ENCODE measurements at regions not wholly inside any gene's neighbourhood (a gene's known extent, or its start where the extent isn't known, plus 50 kb on each side); places are given as distances from the start of the nearest gene placed in this dataset.
"Not testable (repeated sequence)": the region's sequence is repeated elsewhere in the genome, so short reads cannot be mapped to it uniquely, and the experiment has no call there.

DNA sequence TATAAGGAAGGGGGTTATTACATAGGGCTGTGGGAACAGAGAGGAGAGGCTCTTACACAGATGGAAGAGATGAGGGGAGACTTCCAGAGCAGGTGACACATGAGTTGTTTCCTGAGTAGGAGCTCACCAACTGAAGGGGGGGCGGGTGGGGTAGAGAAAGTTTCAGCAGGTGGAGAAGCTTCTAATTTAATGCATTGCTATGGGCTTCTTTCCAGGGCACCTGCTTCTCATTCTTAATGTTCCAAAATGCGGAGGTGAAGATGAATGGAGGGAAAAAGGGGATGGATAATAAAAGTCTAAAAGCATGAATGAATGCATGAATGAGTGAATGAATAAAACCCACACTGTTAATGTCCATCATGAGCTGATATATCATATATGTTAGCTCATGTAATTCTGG lies 439.0 kb upstream of the CCL2 start:
- DNase-seq (ENCODE audit: low spot score) = no peak
- FAIRE-seq = no peak

DNA sequence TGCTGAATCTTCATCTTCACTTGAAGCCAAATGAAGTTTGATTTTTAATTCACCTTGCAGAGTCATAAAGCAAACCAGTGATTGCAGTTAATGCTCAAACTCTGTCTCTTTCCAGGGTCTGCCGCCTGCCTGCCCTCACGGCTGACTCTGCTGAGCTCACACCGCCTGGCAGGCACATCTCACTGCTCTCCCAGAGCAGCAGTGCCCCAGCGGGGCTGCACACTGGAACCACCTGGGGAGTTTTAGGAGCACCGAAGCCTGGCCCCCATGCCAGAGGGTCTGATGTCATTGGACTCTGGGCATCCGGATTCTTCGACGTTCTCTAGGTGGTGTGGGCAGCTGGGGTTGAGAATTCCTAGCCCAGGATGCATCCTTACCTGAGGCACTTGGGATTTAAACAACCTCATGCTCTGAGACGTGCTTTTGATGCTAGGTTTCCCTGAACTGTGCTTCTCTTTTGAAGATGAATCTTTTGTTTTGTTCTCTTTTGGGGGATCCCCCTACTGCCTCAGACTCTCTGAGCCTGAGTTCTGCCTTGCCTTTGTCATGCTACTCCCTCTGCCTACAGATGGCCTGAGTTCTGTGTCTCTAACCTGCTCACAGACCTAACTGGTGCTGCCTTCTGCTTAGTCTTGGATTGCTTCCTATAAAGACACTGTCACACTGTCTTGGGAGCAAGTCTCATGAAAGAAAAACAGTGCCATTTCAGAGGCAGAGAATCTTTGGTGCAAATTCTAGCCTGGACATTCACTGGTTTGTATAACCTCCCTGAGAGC lies 438.1 kb upstream of the CCL2 start:
- no peak for DNase-seq (ENCODE audit: low spot score)
- FAIRE-seq = no peak

DNA sequence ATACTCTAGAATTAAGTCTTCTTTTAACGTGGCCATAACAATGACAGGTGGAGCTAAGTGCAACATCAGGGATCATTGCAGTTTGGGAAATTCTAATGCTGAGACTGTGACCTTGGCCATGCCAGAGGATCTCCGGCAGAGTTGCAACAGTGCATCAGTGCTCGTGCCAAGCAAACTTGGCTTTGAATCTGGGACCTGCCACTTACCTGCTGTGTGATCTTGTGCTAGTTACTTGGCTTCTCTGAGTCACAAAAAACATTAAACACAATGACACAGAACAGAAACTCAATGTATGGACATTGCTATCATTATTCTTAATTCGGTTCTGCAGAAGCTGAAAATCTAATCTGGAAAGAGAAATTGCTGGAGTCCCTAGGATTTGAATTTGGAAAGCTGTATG lies 435.5 kb upstream of the CCL2 start:
- no peak for DNase-seq (ENCODE audit: low spot score)
- no peak for FAIRE-seq

DNA sequence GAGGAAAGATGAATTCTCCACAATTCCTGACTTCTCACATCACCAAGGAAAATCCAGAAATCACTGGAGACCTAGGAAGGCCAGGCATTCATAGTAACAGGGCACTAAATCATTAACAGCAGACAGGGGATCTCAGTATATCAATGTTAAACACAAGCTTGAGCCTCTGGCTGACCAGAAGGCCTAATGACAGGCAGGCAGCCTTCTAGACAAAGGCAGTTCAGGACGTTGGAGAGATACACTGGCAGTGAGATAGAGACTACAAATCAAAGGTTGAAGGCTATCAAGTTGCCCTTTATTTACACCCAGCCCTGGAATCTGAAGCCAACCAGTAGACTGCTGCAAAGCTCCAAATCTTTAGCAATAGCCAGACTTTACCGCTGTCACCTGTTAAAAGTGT lies 422.8 kb upstream of the CCL2 start:
- FAIRE-seq (no peak), DNase-seq (ENCODE audit: low spot score) (no peak)

DNA sequence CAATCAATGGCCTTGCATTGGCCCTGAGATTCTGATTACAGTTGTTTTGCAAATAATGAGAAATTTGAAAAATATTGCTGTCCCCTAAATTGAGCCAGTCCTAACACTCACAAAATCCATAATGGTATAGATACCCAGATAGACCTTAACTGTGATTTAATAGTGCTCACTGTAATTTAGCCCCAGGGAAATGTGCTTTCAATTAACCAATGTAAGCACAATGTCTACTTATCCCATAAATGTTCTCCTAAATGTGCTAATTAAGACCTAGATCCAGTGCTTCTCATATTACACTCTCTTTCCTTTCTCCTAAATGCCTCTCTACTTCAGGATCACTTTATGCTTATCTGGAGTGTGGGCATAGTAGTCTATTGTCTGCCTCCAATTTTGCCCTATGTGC lies 417.8 kb upstream of the CCL2 start:
- FAIRE-seq (no peak), DNase-seq (ENCODE audit: low spot score) (no peak)

DNA sequence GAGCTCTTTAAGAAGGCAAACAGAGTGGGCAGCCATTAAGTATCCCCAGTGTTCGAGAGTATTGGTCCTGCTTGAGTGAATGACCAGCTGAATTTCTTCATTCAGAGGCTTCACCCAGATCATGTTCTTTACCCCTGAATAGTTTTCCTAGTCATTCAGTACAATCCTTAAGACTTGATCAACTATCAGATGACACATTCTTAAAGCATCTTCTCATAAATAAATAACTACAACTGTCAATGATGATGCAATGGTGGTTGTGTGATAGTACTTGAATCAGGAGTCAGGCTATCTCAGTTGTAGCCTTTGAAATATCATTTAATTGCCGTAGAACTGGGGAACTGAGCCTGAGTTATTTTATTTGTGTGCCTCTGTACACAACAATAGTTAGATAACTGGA lies 416.8 kb upstream of the CCL2 start:
- DNase-seq (ENCODE audit: low spot score) = no peak

DNA sequence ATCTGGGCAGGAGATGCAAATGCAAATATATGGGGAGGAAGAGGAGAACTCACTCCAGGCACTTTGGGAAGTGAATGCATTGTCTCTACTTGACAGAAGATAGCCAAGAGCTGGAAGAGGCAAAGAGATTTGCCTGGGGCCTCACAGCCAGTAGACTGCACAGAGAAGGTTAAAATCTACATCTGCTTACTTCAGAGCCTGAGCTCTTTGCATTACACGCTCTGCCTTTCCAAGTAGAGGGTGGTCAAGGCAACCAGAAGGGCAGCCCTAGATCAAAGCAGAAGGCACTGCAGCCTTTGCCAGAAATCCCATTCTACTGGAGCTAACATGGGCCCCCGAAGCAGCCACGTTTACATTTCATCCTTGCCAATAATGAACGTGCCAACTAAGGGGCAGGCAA lies 407.2 kb upstream of the CCL2 start:
- DNase-seq (ENCODE audit: low spot score) (no peak), FAIRE-seq (no peak)

More for the DNA sequence above, 416.8 kb upstream of the CCL2 start:
- no peak for FAIRE-seq

DNA sequence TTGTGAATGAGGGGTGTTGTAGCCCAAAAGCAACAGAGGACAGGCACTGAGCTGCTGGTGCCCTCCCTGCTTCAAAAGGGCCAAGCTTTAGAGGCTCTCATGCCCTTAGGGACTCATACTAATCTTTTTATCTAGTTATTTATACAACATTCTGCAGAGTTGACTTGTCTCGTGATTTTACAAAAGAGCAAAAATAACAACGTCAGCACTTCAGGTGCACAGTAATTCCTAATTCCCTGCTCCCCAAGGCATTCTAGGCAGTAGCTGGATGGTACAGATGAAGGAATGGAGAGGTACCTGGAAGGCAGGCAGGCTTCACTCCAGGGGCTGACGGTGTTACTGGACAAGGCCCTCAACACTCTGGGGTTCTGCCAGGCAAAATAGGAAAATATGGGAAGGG lies 406.7 kb upstream of the CCL2 start:
- DNase-seq (ENCODE audit: low spot score) (no peak), FAIRE-seq (no peak)

DNA sequence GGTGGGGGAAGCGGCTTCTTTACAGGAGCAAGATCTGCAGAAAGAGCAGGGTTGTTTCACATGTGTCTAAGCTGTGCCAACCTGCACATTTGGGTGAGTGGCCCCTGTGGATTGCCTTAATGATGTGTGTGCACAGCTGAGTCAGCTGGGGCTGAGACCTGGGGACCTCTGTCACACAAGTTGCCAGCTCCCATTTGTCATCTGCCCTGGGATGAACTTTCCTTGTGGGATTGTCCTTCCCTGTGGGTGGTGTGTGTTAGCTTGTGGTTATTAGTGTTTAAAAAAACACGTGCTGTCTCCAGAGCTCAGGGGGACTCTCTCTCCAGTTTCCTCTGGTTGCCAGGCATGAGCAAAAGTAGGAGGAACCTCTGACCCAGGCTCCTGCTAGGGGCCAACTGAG lies 400.5 kb upstream of the CCL2 start:
- FAIRE-seq (no peak), DNase-seq (ENCODE audit: low spot score) (no peak)

DNA sequence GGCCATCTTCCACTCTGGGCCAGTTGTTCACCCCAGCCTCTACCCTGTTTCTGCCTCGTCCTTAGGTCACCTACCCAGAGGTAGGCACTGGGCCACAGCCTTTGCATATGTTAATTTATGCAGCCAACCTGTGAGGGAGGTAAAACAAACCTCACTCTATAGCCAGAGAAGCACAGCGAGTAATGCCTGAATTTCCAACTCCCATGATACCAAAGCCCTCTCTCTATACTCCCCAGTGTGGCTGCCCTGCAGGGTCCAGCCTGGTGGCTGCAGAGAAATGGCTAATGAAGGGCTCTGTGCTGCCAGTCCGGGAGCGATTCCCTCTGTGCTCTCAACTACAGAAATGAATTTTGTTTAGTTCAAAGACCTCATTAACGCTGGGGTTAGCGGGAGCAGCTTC lies 397.0 kb upstream of the CCL2 start:
- FAIRE-seq = no peak
- no peak for DNase-seq (ENCODE audit: low spot score)

DNA sequence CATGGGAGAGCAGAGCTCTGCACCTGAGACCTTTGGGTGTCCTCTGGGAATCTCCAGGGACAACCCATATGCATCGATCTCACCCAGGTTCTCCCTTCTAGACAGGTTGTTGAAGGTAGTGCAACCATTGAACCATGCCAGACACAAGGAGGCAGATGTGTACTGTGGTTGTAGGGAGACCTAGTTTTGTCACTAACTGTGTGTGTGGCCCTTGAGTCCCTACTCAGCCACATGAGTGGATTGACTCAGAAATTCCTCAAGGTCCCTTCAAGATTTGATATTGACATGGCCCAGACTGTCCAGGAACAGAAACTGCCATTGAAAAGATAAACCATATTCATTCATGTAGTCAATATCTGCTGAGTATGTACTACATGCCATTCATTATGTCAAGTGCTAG lies 396.4 kb upstream of the CCL2 start:
- no peak for DNase-seq (ENCODE audit: low spot score)

DNA sequence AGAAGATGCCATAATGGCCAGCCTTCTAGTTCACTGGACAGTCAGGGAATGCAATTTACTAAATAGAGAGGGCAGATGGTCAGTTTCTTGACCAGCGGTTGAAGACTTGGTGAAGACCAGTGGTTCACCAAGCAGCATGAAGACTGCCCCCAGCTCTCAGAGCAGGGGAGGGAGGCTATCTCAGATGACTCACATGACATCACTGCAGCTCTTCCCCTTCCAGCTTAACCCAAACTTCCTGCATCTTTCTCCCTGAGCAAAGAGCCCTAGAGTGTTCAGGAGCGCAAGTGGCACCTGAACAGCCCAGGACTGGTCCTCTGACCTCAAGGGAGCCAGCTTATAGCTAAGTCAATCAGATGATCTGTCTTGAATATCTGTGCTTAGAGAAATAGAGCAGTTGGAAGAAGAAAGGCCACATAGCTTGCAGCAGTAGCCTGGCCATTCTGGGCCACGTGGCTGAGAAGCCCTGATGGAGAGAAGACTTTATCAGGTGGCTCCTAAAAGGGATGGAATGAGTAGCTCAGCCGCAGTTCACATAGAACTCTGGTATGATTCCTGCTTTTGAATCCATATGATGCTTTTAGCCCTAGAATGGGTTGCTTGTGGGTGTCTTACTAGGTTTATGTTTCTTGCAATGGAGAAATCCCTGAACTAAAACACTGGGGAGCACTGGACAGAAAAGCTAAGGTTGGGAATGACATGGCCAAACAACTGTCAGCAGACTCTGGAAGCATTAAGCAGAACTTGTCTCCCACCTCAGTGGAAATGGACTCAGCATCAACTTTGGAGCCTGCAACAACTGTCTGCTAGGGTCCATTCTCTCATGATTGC lies 392.1 kb upstream of the CCL2 start:
- DNase-seq (ENCODE audit: low spot score) = no peak
- FAIRE-seq = no peak

More for the DNA sequence above, 396.4 kb upstream of the CCL2 start:
- FAIRE-seq = no peak

DNA sequence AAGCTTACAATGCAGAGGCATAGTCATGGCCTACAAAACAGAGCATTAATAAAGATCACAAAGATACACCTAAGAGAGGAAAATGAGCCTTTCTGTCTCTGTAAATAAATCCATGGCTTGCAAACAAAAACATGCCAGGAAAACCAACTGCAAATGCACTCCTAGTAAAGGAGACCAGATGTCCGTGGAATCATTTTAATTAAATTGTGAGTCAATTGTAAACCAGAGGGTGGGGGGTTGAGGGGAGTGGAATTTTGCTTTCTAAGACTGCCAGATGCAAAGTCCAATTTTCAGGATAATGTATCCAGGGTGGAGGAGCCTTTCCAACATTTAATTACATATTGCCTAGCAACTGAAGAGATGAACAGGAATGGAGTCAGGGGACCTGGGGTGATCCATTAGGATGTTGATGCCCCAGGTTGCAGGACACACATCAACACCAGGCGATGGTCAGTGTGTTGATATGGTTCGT lies 390.3 kb upstream of the CCL2 start:
- FAIRE-seq = no peak

DNA sequence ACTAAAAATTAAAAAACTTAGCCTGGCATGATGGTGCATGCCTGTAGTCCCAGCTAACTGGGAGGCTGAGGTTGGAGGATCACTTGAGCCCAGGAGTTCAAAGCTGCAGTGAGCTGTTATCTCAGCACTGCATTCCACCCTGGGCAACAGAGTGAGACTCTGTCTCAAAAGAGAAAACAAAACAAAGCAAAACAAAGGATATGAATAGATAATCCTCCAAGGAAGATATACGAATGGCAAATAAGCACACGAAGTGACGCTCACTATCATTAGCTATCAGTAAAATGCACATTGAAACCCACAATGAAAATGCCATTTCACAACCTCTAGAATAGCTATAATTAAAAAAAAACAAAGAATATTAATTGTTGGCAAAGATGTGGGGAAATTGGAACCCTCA lies 386.2 kb upstream of the CCL2 start:
- DNase-seq (ENCODE audit: low spot score) = no peak
- FAIRE-seq = no peak

More for the DNA sequence above, 390.3 kb upstream of the CCL2 start:
- DNase-seq (ENCODE audit: low spot score) = no peak

DNA sequence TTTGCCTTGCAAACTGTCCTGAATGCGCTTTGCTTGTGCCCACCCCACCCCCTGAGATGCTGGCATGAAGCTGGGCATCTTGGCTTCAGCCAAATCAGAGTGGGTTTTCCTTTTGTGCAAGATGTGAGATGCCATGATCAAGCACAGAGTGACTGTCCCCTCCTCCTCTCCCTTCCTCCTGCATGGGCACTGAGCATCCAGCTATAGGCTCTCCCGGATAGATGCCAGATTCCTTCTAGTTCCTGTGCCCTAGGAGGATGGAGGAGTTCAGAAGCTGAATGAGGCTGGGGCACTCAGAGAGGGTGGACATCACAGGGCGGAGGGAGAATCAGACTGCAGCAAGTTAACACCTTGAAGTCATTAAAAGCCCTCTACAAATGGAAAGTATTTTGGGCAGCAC lies 384.1 kb upstream of the CCL2 start:
- FAIRE-seq = no peak
- no peak for DNase-seq (ENCODE audit: low spot score)

DNA sequence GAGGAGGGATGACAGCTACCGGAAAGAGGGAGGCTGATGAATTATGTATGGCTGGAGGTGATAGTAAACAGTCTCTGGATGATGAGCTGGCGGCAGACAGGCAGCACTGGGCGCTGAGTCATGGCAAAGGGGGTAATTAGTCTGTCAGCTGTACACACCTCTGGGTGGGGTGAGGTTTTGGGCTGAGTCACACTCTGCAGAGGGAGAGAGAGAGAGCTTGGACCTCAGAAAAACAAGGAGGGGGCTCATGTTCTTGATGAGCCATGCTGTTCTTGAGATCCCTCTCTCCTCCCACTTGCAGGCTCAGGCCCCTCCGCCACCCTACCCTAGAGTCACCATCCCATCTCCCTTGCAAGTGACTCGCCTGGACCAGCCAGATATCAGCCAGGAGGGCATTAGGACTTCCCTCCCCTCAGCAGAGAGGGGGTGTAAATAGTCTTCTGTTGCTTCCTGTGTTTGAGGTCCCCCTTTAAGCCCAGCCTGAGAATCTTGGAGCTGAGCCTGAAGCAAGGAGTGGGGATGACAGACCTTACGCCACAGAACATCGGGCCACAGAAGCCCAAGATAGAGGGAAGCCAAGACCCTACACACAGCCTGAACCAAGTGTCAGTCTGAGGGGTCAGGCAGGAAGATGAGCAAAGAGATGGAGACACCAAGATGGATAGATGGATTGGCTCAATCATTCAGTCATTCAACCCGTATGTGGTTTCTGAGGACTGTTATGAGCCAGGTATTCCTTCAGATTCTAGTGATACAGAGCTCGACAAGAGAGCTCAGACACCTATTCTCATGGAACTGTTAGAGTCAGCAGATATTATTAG lies 383.2 kb upstream of the CCL2 start:
- FAIRE-seq = peak; percentile 74
- DNase-seq (ENCODE audit: low spot score) = peak; percentile 78

DNA sequence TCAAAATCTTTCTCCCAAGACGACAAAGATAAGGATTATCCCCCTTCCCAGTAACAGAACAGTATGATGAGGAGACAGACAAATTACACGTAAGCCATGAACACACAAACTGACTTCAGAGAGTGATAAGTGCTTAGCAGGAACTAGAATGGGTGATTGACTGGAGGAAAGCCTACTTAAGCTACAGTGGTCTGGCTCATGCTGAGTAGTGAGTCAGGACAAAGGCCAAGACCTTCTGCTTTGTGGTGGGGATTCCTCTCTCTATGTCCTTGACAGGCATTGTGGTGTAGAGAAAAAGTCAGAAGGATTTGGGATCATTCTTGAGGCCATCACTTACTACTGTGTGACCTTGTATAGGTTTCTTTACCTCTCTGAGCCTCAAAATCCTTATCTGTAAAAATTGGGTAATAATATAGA lies 381.9 kb upstream of the CCL2 start:
- no peak for FAIRE-seq

DNA sequence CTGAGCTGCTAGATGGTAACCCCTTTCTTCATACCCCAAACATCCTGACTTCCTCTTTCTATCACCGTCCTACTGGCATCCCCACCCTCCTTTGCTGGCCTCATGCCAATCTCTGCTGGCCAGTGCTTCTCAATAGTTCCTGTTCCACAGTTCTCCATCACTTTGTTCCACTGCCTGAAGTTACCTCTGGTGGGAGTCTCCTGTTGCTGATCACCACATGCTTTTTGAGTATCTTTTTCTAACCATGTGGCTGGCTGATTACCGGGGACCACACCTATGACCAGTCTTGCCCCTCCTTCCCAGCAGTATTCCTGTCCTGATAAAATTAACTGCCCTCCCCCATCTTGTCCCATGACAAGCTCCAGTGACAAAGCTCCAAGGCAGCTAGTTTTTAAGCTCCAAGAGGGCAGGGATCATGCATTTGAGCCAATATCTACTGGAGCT lies 380.4 kb upstream of the CCL2 start:
- FAIRE-seq (no peak), DNase-seq (ENCODE audit: low spot score) (no peak)

More for the DNA sequence above, 381.9 kb upstream of the CCL2 start:
- DNase-seq (ENCODE audit: low spot score) = no peak

DNA sequence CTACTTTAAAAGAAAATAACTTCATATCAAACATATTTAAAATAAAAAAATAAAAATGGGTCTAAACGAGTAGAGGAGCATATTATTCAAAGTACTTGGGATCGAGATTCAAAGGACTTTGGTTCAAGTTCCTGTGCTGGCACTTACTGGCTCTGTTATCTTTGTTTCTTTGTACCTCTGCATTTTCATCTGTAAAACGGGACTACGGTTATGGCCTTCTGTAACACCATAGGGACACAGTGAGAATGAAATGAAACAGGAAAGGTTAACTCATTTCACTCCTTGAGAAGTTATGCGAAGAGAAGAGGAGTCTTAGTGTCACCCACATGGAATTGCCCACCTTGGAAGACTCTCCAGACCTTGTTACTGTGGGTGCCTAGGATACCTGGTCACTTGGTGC lies 379.1 kb upstream of the CCL2 start:
- FAIRE-seq (no peak), DNase-seq (ENCODE audit: low spot score) (no peak)

DNA sequence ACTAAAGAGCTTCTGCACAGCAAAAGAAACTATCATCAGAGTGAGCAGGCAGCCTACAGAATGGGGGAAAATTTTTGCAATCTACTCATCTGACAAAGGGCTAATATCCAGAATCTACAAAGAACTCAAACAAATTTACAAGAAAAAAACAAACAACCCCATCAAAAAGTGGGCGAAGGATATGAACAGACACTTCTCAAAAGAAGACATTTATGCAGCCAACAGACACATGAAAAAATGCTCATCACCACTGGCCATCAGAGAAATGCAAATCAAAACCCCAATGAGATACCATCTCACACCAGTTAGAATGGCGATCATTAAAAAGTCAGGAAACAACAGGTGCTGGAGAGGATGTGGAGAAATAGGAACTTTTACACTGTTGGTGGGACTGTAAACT lies 372.8 kb upstream of the CCL2 start:
- not testable (repeated sequence) for DNase-seq (ENCODE audit: low spot score); FAIRE-seq

DNA sequence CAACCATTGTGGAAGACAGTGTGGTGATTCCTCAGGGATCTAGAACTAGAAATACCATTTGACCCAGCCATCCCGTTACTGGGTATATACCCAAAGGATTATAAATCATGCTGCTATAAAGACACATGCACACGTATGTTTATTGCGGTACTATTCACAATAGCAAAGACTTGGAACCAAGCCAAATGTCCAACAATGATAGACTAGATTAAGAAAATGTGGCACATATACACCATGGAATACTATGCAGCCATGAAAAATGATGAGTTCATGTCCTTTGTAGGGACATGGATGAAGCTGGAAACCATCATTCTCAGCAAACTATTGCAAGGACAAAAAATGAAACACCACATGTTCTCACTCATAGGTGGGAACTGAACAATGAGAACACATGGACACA lies 372.4 kb upstream of the CCL2 start:
- DNase-seq (ENCODE audit: low spot score); FAIRE-seq: not testable (repeated sequence)

DNA sequence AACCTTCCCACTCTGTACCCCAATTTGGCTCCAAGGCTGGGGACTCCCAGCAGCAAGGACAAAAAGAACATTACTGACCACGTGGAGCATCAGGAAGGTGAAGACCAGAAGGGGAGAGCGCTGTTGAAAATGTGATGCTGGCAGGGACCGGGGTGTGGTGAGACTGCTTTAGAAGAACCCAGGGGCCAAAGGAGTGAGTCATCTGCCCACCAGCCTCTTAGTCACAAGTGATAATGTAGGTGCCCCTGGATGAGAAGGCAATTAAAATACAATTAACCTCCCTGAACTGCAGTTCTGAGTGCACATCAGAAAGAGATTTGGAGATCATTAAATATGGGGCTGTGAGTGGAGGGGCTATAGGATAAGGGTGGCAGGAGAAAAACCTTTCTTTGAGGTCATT lies 366.6 kb upstream of the CCL2 start:
- FAIRE-seq = no peak
- DNase-seq (ENCODE audit: low spot score) = peak; percentile 61

All from urothelium cell line (cell line).